H1 (cell line): ENCODE measurements at regions not wholly inside any gene's neighbourhood (a gene's known extent, or its start where the extent isn't known, plus 50 kb on each side); places are given as distances from the start of the nearest gene placed in this dataset.

ENCODE experiments used
- CTCF ChIA-PET: fragments of 300-600 bp; sonication (Branson Sonifier 250); formaldehyde crosslinking; loops from one replicate; lab custom pipeline; 2021; ENCODE audit not compliant: partially characterized antibody; lab: Charles Lee
- POLR2A ChIA-PET: fragments of 300-600 bp; sonication (Branson Sonifier 250); formaldehyde crosslinking; loops from one replicate; lab custom pipeline; 2021; ENCODE audit warnings: inconsistent platforms; ENCODE audit not compliant: partially characterized antibody; lab: Charles Lee
- DNase-seq, 2 experiments: peaks; one replicate each; pipeline versions ENCODE4 v3.0.0 to v3.0.0-alpha.2; 2010 to 2022; ENCODE audit warnings: low spot score in 2 of 2, low read depth in 1 of 2, mixed read lengths in 1 of 2
- FAIRE-seq: peaks from 2 replicates; lab custom pipeline; 2011; peaks lifted over from hg19 to GRCh38; lab: Jason Lieb, UNC
- H2AFZ ChIP-seq: 2 replicates; pipeline ENCODE4 v1.8.1; 2012; ENCODE audit warnings: low read length, inconsistent platforms
- H2AK5ac ChIP-seq: 2 replicates; pipeline ENCODE4 v1.6.1; 2013; ENCODE audit warnings: low read depth, low read length
- H2BK120ac ChIP-seq: replicated peaks from 2 replicates; pipeline ENCODE3; 2013; ENCODE audit warnings: low read depth, low read length, inconsistent platforms
- H2BK12ac ChIP-seq: 2 replicates; pipeline ENCODE4 v1.6.1; 2013; ENCODE audit warnings: low read depth, low read length
- H2BK15ac ChIP-seq: 2 replicates; pipeline ENCODE4 v1.6.1; 2013; ENCODE audit warnings: low read length
- H2BK20ac ChIP-seq: 2 replicates; pipeline ENCODE4 v1.6.1; 2013; ENCODE audit warnings: low read length
- H2BK5ac ChIP-seq: 2 replicates; pipeline ENCODE4 v1.6.1; 2013; ENCODE audit warnings: low read depth, low read length
- H3K14ac ChIP-seq: 2 replicates; pipeline ENCODE4 v1.6.1; 2013; ENCODE audit warnings: inconsistent platforms; ENCODE audit not compliant: insufficient read length
- H3K18ac ChIP-seq: 2 replicates; pipeline ENCODE4 v1.6.1; 2013; ENCODE audit warnings: low read length; ENCODE audit errors: extremely low read depth
- H3K23ac ChIP-seq: 2 replicates; pipeline ENCODE4 v1.6.1; 2013; ENCODE audit warnings: inconsistent platforms; ENCODE audit not compliant: insufficient read length
- H3K23me2 ChIP-seq: 2 replicates; pipeline ENCODE4 v1.6.1; 2013; ENCODE audit warnings: low read depth, low read length
- H3K27ac ChIP-seq: 2 replicates; pipeline ENCODE4 v1.6.1; 2011; ENCODE audit warnings: low read depth, low read length, inconsistent platforms
- H3K27me3 ChIP-seq, 4 experiments: replicated peaks in 1 of 4; 1 replicate in 1 of 4; 2 replicates in 3 of 4; pipeline versions ENCODE4 v1.6.1 to v1.8.1; 2011 to 2013; ENCODE audit warnings: low read length in 3 of 4, mild to moderate bottlenecking in 3 of 4, inconsistent platforms in 2 of 4, mixed read lengths in 2 of 4, moderate library complexity in 1 of 4; ENCODE audit not compliant: control insufficient read depth in 3 of 4, insufficient read depth in 3 of 4; ENCODE audit errors: extremely low read depth in 1 of 4
- H3K36me3 ChIP-seq, 4 experiments: 2 replicates each; pipeline versions ENCODE4 v1.6.1 to v1.8.1; 2011 to 2013; ENCODE audit warnings: mild to moderate bottlenecking in 4 of 4, low read length in 3 of 4, moderate library complexity in 2 of 4, control low read depth in 1 of 4, inconsistent platforms in 1 of 4; ENCODE audit not compliant: insufficient read depth in 4 of 4, control insufficient read depth in 2 of 4
- H3K4ac ChIP-seq: replicated peaks from 2 replicates; pipeline ENCODE3; 2013; ENCODE audit warnings: low read length, low read depth, mixed read lengths, inconsistent platforms; ENCODE audit not compliant: insufficient read length
- H3K4me1 ChIP-seq, 4 experiments: replicated peaks in 1 of 4; 1 replicate in 1 of 4; 2 replicates in 3 of 4; pipeline versions ENCODE4 v1.6.1 to v1.8.1; 2011 to 2013; ENCODE audit warnings: low read length in 3 of 4, inconsistent platforms in 2 of 4, mixed read lengths in 1 of 4; ENCODE audit not compliant: insufficient read depth in 4 of 4, control insufficient read depth in 3 of 4
- H3K4me2 ChIP-seq, 2 experiments: 2 replicates each; pipeline versions ENCODE4 v1.6.1 to v1.8.1; 2011 to 2013; ENCODE audit warnings: low read depth in 2 of 2, low read length in 2 of 2, control low read depth in 1 of 2, inconsistent platforms in 1 of 2, mild to moderate bottlenecking in 1 of 2; ENCODE audit not compliant: insufficient read depth in 1 of 2
- H3K4me3 ChIP-seq, 4 experiments: fragments of 200-600, 300-600 bp in 1 of 4; sonication (generic), shearing (Covaris generic), sonication (Bioruptor Twin) in 1 of 4; 2 replicates each; pipeline versions ENCODE4 v1.5.1 to v1.8.1; 2011 to 2016; ENCODE audit warnings: low read length in 4 of 4, low read depth in 3 of 4, control low read depth in 2 of 4, inconsistent platforms in 2 of 4, mild to moderate bottlenecking in 2 of 4, mixed read lengths in 1 of 4, moderate library complexity in 1 of 4; ENCODE audit not compliant: insufficient read depth in 2 of 4; ENCODE audit errors: extremely low read depth in 1 of 4
- H3K56ac ChIP-seq: replicated peaks from 2 replicates; pipeline ENCODE3; 2013; ENCODE audit warnings: low read depth, mild to moderate bottlenecking, mixed read lengths, low read length, inconsistent platforms; ENCODE audit not compliant: insufficient read length
- H3K79me1 ChIP-seq: 2 replicates; pipeline ENCODE4 v1.6.1; 2013; ENCODE audit warnings: low read depth, low read length, control low read depth
- H3K79me2 ChIP-seq, 2 experiments: 2 replicates each; pipeline versions ENCODE4 v1.6.1 to v1.8.1; 2012 to 2013; ENCODE audit warnings: low read length in 2 of 2, mild to moderate bottlenecking in 2 of 2, inconsistent platforms in 1 of 2; ENCODE audit not compliant: insufficient read depth in 2 of 2, control insufficient read depth in 1 of 2
- H3K9ac ChIP-seq, 4 experiments: replicated peaks in 1 of 4; 1 replicate in 1 of 4; 2 replicates in 3 of 4; pipeline versions ENCODE4 v1.6.1 to v1.8.1; 2011 to 2013; ENCODE audit warnings: low read depth in 3 of 4, low read length in 3 of 4, control low read depth in 2 of 4, mild to moderate bottlenecking in 2 of 4, moderate library complexity in 2 of 4, inconsistent platforms in 1 of 4; ENCODE audit errors: extremely low read depth in 1 of 4
- H3K9me3 ChIP-seq, 2 experiments: 2 replicates each; pipeline versions ENCODE4 v1.6.1 to v1.8.1; 2012 to 2013; ENCODE audit warnings: mild to moderate bottlenecking in 2 of 2, moderate library complexity in 2 of 2, control low read depth in 1 of 2, inconsistent platforms in 1 of 2, low read depth in 1 of 2, low read length in 1 of 2, mixed read lengths in 1 of 2; ENCODE audit not compliant: insufficient read depth in 2 of 2
- H4K20me1 ChIP-seq, 2 experiments: replicated peaks in 1 of 2; 2 replicates each; pipeline versions ENCODE3 to v1.8.1; 2011 to 2013; ENCODE audit warnings: inconsistent platforms in 2 of 2, low read length in 2 of 2, mild to moderate bottlenecking in 1 of 2; ENCODE audit not compliant: insufficient read depth in 2 of 2, control insufficient read depth in 1 of 2
- H4K5ac ChIP-seq: 2 replicates; pipeline ENCODE4 v1.6.1; 2013; ENCODE audit warnings: low read length, low read depth, mixed read lengths, inconsistent platforms; ENCODE audit not compliant: insufficient read length
- H4K8ac ChIP-seq: 2 replicates; pipeline ENCODE4 v1.8.0; 2013; ENCODE audit warnings: mild to moderate bottlenecking, moderate library complexity, low read length, inconsistent platforms; ENCODE audit not compliant: insufficient read depth; ENCODE audit errors: extremely low read depth
- H4K91ac ChIP-seq: replicated peaks from 2 replicates; pipeline ENCODE3; 2013; ENCODE audit warnings: low read length, mixed read lengths, inconsistent platforms; ENCODE audit not compliant: insufficient read length
- MAFK ChIP-seq: IDR thresholded peaks from 2 replicates; pipeline ENCODE4 v1.6.1; 2012; ENCODE audit warnings: low read depth, mild to moderate bottlenecking, improper control_type of control experiment, low read length
- WGBS, 2 experiments: shearing (Covaris generic) in 1 of 2; methylation state at CpG; one replicate each; pipeline versions ENCODE4 v1.1.6 to v1.1.7; 2013 to 2015; ENCODE audit warnings: low lambda C conversion rate in 2 of 2, mixed read lengths in 2 of 2, inconsistent platforms in 1 of 2, low coverage in 1 of 2, missing lambda C conversion rate in 1 of 2; ENCODE audit not compliant: insufficient replicate concordance in 2 of 2, insufficient coverage in 1 of 2, insufficient read length in 1 of 2; ENCODE audit errors: extremely low coverage in 1 of 2, missing lambda C conversion rate in 1 of 2; 5-methylcytosine and 5-hydroxymethylcytosine counted together

GRCh38 chr10:6738112-6738768 lies 158.2 kb upstream of the PRKCQ start:
- Histone ChIP-seq H3K4me2 (peak overlapping the region; percentile 32 to 34), H3K79me1 (no peaks in the 10 kb centered on the region), H3K4me3 (peak overlapping the region in 1 of 4 experiments; percentile 20; a peak in 1 of 8 replicates), H4K5ac (no peak overlapping the region), H2BK20ac (peak overlapping the region; percentile 27; the same call in 1 of the 2 replicates), H2BK120ac (peak overlapping the region; percentile 62), H3K18ac (peak overlapping the region; percentile 38; the same call in 1 of the 2 replicates), H2BK12ac (peak overlapping the region; percentile 80; the same call in 1 of the 2 replicates), H3K14ac (no peak overlapping the region), H4K91ac (peak overlapping the region; percentile 36), H3K9ac (no peak overlapping the region), H2BK5ac (peak overlapping the region; percentile 27; the same call in 1 of the 2 replicates), H3K56ac (no peak overlapping the region), H3K23me2 (no peaks in the 10 kb centered on the region; the same call in 1 of the 2 replicates), H3K36me3 (no peaks in the 10 kb centered on the region), H2AK5ac (no peak overlapping the region), H2BK15ac (peak overlapping the region; percentile 6; the same call in 1 of the 2 replicates), H2AFZ (peak overlapping the region; percentile 45), H3K79me2 (no peaks in the 10 kb centered on the region), H3K4ac (no peak overlapping the region), H3K27ac (no peak overlapping the region), H3K4me1 (peaks cover 4 to 19% (median 14%) of the 10 kb centered on the region in 4 experiments), H3K23ac (no peak overlapping the region), H3K9me3 (no peaks in the 10 kb centered on the region), H4K20me1 (no peaks in the 10 kb centered on the region), H4K8ac (no peak overlapping the region), H3K27me3 (no peaks in the 10 kb centered on the region)
- ChIA-PET CTCF (interaction anchor here (0.8 to 2.6 kb wide), 9 partner anchors 9 to 440 kb away, joined by 3 to 7 read pairs (median 4); no protein-coding TSS in a partner anchor), POLR2A (interaction anchor here (0.9 kb wide), 1 partner anchor 57 kb away, joined by 3 read pairs; no protein-coding TSS in a partner anchor)
- no peak for FAIRE-seq
- no peak for DNase-seq
- WGBS, 2 experiments = 53% methylated on average over 14 of the region's 14 CpGs; no CpG with 5 or more reads in 1 of the 2 experiments
- TF ChIP-seq MAFK = peak; percentile 27; the same call in 1 of the 2 replicates
